Left forelimb (tissue), 1 donor: ENCODE measurements at regions not wholly inside any gene's neighbourhood (a gene's known extent, or its start where the extent isn't known, plus 50 kb on each side); places are given as distances from the start of the nearest gene placed in this dataset.
"Not testable (repeated sequence)": the region's sequence is repeated elsewhere in the genome, so short reads cannot be mapped to it uniquely, and the experiment has no call there.

Source experiments
- DNase-seq: peaks from one replicate; pipeline ENCODE4 v3.0.0-alpha.2; 2018; ENCODE audit warnings: low spot score

- DNase-seq, result no peak
These were observed 818.0 kb upstream of the SLC10A2 start for GRCh38 chr13:103884101-103884723.

DNA sequence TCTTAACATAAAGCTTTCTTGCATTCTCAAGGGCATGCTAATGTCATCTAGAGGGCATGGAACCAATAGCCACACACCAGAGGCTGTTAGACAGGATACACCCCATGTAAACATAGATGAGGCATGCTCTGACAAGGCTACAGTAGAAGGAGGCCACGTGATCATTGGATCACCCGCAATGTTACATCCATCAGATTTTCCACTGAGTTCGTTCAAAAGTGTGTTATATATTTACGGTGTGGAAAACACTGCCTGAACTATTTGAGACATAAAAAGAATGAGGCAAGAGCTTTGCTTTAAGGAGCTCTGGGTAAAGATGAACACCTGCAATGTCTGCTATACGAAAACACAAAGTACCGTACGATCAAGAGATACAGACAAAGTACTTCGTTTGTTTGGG, 817.5 kb upstream of the SLC10A2 start:
- DNase-seq, result no peak

- DNase-seq, result peak; percentile 84
These were observed 816.9 kb upstream of the SLC10A2 start for GRCh38 chr13:103883164-103883563.

DNA sequence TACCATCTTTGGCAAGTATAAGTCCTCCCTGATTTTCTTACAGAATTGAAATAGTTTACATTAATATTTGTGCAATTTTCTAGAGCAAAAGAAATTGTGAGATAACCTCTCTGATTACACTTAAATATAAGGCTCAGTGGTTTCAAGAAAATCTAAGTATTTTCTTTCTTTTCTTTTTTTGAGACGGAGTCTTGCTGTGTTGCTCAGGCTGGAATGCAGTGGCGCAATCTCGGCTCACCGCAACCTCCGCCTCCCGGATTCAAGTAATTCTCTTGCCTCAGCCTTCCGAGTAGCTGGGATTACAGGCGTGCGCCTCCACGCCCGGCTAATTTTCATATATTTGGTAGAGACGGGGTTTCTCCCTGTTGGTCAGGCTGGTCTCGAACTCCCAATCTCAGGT, 813.9 kb upstream of the SLC10A2 start:
- DNase-seq, result not testable (repeated sequence)

DNA sequence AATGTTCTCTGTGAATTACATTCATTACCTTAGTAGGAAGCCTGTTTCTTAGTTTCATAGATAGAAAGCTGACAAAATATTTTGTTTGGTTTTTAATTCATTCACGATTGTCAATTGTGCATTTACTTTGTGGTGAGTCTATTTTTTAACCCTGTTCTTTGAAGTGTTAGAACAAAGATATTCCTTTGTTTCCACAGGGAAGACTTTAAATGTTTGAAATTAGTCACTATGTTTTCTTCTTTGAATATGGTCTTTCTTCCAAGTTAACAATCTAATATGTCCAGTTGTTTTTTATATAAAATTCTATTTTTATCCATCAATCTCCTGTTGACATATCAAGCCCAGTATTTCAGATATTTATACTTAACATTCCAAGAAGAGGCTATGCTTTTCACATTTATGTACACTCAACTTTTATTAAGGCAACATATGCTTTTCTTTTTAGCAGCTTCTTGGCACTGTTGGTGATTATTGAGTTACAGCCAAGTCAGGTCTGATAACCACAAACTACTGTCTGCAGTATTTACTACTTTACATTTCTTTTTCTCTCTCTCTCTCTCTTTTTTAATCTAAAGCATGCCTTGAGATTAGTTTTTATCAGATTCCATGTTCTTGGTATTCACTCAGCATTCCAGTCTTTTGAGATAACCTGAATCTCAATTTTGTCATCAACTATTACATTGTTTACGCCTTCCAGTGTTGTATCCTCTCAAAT, 812.8 kb upstream of the SLC10A2 start:
- DNase-seq, result no peak

DNA sequence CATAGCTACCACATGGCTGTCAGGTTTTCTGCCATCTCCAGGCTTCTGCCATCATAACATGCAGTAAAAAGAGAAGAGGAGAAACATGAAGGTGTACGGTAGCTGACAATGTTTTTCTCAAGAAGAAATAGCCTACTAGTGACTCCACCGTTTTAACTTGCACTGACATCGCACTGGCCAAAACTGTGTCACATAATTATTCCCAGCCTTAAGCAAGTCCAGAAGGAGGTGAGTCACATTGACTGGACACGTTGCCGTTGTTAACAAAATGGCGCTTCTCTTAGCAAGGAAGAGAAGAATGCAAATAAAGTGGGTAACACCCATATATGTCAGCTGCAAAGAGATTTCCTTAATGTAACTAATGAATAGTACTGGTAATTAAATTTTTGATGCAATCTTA, 810.4 kb upstream of the SLC10A2 start:
- DNase-seq, result no peak

- no peak for DNase-seq
These were observed 807.5 kb upstream of the SLC10A2 start for GRCh38 chr13:103873725-103874124.

GRCh38 chr13:103866048-103866447, 799.8 kb upstream of the SLC10A2 start:
- no peak for DNase-seq

DNA sequence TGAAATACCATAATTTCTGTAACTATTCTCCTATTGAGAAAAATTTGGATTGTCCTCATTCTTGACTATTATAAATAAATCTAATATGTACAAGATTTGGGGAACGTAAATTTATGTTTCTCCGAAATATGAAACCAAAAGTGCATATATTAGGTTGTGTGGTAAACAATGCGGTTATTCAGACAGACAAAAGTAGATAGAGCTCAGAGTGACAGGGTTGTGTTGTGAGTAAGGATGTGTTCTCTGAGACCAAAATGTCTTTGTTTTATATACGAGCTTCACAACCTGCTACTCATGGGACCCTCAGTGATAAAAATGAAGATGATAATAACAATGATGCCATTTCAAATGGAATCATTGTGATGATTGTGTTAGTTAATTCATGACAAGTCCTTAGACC, 796.3 kb upstream of the SLC10A2 start:
- DNase-seq, result no peak

GRCh38 chr13:103859952-103860351, 793.7 kb upstream of the SLC10A2 start:
- DNase-seq, result no peak

DNA sequence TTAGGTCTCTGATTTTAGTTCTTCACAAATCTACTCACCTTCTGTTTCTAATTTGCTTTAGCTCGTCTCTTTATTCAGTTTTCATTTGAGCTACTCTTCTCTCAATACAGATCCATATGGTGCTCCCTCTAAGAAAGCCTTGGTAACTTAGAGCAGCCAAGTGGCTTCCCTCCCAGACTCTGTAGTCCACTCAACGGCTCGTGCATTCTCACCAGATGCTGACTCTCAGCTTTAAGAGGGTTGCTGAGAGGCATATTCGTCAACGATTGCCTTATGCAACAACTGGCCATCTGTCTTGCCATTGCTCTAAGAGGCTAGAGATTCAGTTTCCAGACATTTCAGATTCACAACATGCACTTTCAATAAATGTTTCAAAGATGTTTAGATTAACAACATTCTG, 785.8 kb upstream of the SLC10A2 start:
- DNase-seq, result no peak

GRCh38 chr13:103844471-103844870, 778.3 kb upstream of the SLC10A2 start:
- no peak for DNase-seq

GRCh38 chr13:103839460-103839859, 773.2 kb upstream of the SLC10A2 start:
- no peak for DNase-seq

DNA sequence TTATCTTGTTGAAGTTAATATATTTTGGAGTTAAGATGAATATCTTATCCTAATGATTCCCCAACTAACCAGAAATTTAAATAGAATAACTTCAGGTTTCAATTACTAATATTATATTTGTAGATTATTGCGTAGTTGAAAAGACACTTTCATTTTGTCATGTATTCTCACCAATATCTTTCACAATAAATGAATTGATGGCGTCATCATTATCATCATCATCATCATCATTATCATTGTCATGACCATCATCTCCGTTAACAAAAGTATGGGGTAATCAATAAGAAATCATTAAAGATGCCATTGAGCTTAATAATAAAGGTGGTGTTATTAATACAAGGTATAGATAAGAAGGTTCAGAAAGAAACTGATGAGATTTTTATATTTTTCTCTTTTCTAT, 768.8 kb upstream of the SLC10A2 start:
- no peak for DNase-seq

DNA sequence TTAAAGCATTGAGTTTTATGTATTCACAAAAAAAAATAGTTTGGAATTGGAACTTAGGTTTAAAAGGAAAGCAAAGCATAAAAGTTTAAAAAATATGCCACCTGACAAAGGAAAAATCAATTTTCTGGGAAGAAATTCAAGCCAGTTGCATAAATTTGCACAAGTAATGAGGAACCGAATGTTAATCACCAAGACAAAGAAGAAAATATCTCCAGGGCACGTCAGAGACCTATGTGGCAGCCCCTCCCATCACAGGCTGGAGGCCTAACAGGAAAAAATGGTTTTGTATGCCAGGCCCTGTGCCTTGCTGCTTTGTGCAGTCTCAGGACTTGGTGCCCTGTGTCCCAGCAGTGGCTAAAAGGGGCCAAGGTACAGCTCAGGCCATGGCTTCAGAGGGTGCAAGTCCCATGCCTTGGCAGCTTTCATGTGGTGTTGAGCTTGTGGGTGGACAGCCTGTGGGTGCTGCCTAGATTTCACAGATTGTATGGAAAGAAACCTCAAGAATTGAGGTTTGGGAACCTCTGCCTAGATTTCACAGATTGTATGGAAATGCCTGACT, 767.2 kb upstream of the SLC10A2 start:
- DNase-seq, result no peak

DNA sequence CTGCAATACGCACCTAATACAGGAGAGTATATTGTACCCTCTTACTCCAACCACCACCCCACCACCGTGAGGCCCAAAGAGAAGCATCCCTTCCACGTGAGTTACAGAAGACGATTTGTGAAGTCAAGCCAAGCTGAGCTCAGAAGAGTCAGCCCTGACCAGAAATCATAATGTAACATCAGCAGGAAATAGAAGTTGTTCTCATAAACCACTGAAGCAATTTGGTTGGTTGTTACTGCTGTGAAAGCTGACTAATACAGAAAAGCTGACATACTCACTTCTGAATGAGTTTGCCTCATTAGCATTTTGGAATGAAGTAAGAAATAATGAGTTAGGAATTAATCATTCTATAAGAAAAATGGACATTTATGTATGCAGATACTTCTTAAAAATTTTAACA, 749.4 kb upstream of the SLC10A2 start:
- DNase-seq, result no peak

DNA sequence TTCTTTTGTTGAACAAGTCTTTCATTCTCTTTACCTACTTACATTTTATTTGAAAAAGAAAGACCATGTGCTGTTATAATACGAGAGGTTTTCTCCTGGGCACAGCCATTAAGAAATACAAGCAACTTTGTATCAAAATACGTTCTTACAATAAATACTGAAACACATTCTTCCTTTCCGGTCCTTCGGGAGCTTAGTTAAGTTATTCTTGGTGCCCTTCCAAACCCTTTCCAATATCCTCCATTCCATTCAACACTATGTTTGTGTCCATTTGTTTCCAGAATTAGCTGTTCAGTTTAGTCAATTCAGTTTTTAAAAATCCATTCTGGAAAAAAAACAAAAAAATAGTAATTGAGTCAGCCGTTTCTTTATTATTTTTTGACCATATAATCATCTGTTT, 746.8 kb upstream of the SLC10A2 start:
- no peak for DNase-seq

DNA sequence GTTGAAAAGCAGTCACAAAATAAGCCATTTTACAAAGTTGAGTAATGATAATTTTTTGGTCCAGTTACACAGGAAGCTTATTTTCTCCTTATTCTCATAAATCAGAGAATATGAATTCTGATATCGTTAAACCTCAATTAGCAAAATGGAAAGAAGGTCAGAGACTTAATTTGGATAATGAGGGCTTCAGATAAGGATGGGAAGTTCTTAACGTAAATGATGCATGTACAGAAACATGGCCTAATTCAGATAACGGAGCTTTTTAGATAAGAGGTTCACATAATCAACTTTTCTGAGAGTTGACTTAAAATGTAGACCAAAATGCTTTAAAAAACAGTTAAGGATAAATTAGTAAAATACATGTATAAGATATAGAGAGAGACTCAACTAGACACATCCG, 746.3 kb upstream of the SLC10A2 start:
- DNase-seq, result no peak

GRCh38 chr13:103810026-103810425, 743.8 kb upstream of the SLC10A2 start:
- no peak for DNase-seq

- DNase-seq, result no peak
These were observed 739.6 kb upstream of the SLC10A2 start for GRCh38 chr13:103805771-103806170.

DNA sequence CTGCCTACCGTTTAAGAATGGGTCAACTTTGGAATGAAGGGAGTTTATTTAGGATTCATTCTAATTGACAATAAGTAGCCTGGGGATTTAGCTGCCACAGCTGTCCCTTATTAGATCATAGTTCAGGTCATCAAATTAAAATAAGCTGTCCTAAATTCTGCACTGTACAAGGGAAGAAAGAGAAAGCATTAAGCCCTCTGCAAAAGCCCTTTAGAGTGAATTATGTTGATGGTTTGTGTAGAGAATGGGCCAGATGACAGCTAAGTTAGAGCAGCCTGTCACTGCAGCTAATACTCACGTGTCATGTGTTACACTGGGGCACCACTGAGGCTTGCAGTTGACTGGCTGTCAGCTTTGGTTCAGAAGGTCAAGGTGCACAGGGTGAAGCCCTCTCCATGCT, 737.1 kb upstream of the SLC10A2 start:
- DNase-seq, result no peak

- no peak for DNase-seq
These were observed 732.8 kb upstream of the SLC10A2 start for GRCh38 chr13:103799028-103799427.

DNA sequence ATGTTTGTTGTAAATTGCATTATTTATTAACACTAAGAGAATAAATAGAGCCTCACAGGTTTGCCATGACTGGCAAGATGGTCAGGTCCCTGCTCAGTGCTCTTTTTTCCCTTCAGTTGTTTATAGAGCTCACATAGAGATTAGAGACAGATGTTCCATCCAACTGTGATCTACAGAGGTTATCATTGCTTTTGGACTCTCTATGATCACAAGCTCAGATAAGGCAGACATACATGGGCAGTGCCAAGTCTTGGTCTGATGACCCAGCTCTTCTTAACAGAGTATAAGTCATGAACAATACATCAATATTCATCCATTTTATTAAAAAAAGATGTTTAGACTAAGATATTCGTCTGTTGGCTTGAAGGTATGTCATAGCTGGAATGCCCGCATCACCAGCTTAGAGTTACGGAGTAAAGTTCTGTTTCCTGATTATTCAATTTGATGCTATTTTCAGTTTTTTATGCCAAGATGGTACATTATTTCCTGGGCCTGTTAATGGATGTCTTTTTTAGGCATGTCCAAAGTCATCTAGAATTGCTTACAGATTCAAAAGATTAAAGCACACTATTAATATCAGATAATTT, 729.8 kb upstream of the SLC10A2 start:
- DNase-seq, result no peak
